Natural killer cell (primary cell): ENCODE measurements at regions not wholly inside any gene's neighbourhood (a gene's known extent, or its start where the extent isn't known, plus 50 kb on each side); places are given as distances from the start of the nearest gene placed in this dataset.

ENCODE experiments used
- ATAC-seq, 3 donors: fragments of 150-1000 bp in 2 of 3; fragments of 200-7000 bp in 1 of 3; cut with Tn5 transposase; 1 replicate in 1 of 3; 2 replicates in 2 of 3; pipeline ENCODE4 v1.10.0; 2021; ENCODE audit warnings: mild to moderate bottlenecking in 2 of 3, moderate library complexity in 2 of 3
- DNase-seq, 2 donors: peaks; one replicate each; pipeline versions ENCODE4 v3.0.0 to v3.0.0-alpha.2; 2013 to 2021; ENCODE audit warnings: mixed read lengths in 1 of 2
- H3K27ac ChIP-seq: one replicate; pipeline ENCODE4 v1.5.1; 2013; ENCODE audit warnings: mild to moderate bottlenecking, low read length
- H3K27me3 ChIP-seq: one replicate; pipeline ENCODE4 v1.6.1; 2013; ENCODE audit warnings: low read length; ENCODE audit not compliant: control insufficient read depth, insufficient read depth
- H3K36me3 ChIP-seq: one replicate; pipeline ENCODE4 v1.6.1; 2013; ENCODE audit warnings: low read length; ENCODE audit not compliant: control insufficient read depth, insufficient read depth
- H3K4me1 ChIP-seq: one replicate; pipeline ENCODE4 v1.6.1; 2013; ENCODE audit warnings: low read length; ENCODE audit not compliant: control insufficient read depth, insufficient read depth
- H3K4me3 ChIP-seq: one replicate; pipeline ENCODE4 v1.5.1; 2013; ENCODE audit warnings: low read length
- H3K9me3 ChIP-seq: one replicate; pipeline ENCODE4 v1.6.1; 2013; ENCODE audit warnings: low read length; ENCODE audit not compliant: control insufficient read depth, insufficient read depth
- H3K27ac Mint-ChIP-seq, 2 donors: one replicate each; pipeline ENCODE4 v1.8.0; 2022; ENCODE audit warnings: mild to moderate bottlenecking in 2 of 2, mixed read lengths in 2 of 2, moderate library complexity in 1 of 2
- H3K27me3 Mint-ChIP-seq, 2 donors: one replicate each; pipeline ENCODE4 v1.8.0; 2022; ENCODE audit warnings: low read depth in 2 of 2, mixed read lengths in 2 of 2
- H3K36me3 Mint-ChIP-seq: one replicate; pipeline ENCODE4 v1.8.0; 2022; ENCODE audit warnings: mixed read lengths
- H3K4me1 Mint-ChIP-seq, 2 donors: one replicate each; pipeline ENCODE4 v1.8.0; 2022; ENCODE audit warnings: mixed read lengths in 2 of 2
- H3K4me3 Mint-ChIP-seq: one replicate; pipeline ENCODE4 v1.8.0; 2022; ENCODE audit warnings: mild to moderate bottlenecking, moderate library complexity, mixed read lengths
- H3K9me3 Mint-ChIP-seq, 2 donors: one replicate each; pipeline ENCODE4 v1.8.0; 2022; ENCODE audit warnings: mixed read lengths in 2 of 2
- CTCF ChIP-seq: fragments of 200-600 bp; IDR thresholded peaks from one replicate; pipeline ENCODE4 v1.8.0; 2022; ENCODE audit warnings: antibody characterized with exemption
- WGBS: methylation state at CpG from one replicate; pipeline ENCODE4 v1.1.7; 2013; ENCODE audit warnings: missing lambda C conversion rate; ENCODE audit not compliant: insufficient coverage; 5-methylcytosine and 5-hydroxymethylcytosine counted together
- intact Hi-C: fragments of 100-400 bp; cut with micrococcal nuclease; formaldehyde crosslinking; loops from one replicate; pipeline ENCODE4 v1.14.2; 2022

GRCh38 chrY:7923476-7924017 lies 1012.0 kb upstream of the AMELY start:
- no peaks in the 10 kb centered on the region for H3K27me3 ChIP-seq
- no peak overlapping the region for H3K27ac Mint-ChIP-seq
- no peak for ATAC-seq
- intact Hi-C loops = no loop called here
- no peaks in the 10 kb centered on the region for H3K9me3 ChIP-seq
- no peak for TF ChIP-seq CTCF
- no peaks in the 10 kb centered on the region for H3K27me3 Mint-ChIP-seq
- no peak overlapping the region for H3K4me3 Mint-ChIP-seq
- H3K9me3 Mint-ChIP-seq = no peaks in the 10 kb centered on the region
- no peak overlapping the region for H3K27ac ChIP-seq
- H3K36me3 ChIP-seq = no peaks in the 10 kb centered on the region
- no peak overlapping the region for H3K4me3 ChIP-seq
- no peaks in the 10 kb centered on the region for H3K4me1 Mint-ChIP-seq
- H3K4me1 ChIP-seq = no peaks in the 10 kb centered on the region
- H3K36me3 Mint-ChIP-seq = no peaks in the 10 kb centered on the region
- DNase-seq = no peak

- H3K4me3 Mint-ChIP-seq = no peak overlapping the region
- Histone ChIP-seq H3K27me3 (no peaks in the 10 kb centered on the region), H3K4me1 (no peaks in the 10 kb centered on the region), H3K36me3 (no peaks in the 10 kb centered on the region), H3K9me3 (no peaks in the 10 kb centered on the region), H3K4me3 (no peak overlapping the region), H3K27ac (no peak overlapping the region)
- H3K27ac Mint-ChIP-seq = no peak overlapping the region
- no peaks in the 10 kb centered on the region for H3K4me1 Mint-ChIP-seq
- ATAC-seq (no peak), DNase-seq (no peak)
- no peaks in the 10 kb centered on the region for H3K36me3 Mint-ChIP-seq
- H3K9me3 Mint-ChIP-seq = no peaks in the 10 kb centered on the region
- TF ChIP-seq CTCF = no peak
- intact Hi-C loops = no loop called here
- H3K27me3 Mint-ChIP-seq = no peaks in the 10 kb centered on the region
- 100% methylated on average over 2 of the region's 2 CpGs for WGBS
Measured at GRCh38 chrY:7920382-7920781, 1008.8 kb upstream of the AMELY start.

- Histone ChIP-seq H3K9me3 (no peaks in the 10 kb centered on the region), H3K27me3 (no peaks in the 10 kb centered on the region), H3K4me3 (no peak overlapping the region), H3K4me1 (no peaks in the 10 kb centered on the region), H3K36me3 (no peaks in the 10 kb centered on the region), H3K27ac (no peak overlapping the region)
- intact Hi-C loops = no loop called here
- Mint-ChIP-seq H3K9me3 (no peaks in the 10 kb centered on the region), H3K4me3 (no peak overlapping the region), H3K4me1 (no peaks in the 10 kb centered on the region), H3K27ac (no peak overlapping the region), H3K36me3 (no peaks in the 10 kb centered on the region), H3K27me3 (peaks cover 0 to 6% of the 10 kb centered on the region in 2 donors)
- TF ChIP-seq CTCF = no peak
- DNase-seq (no peak), ATAC-seq (no peak)
- WGBS = 85% methylated on average over 3 of the region's 3 CpGs
Measured at GRCh38 chrY:7888506-7888905, 977.0 kb upstream of the AMELY start.

GRCh38 chrY:7881696-7882095 lies 970.1 kb upstream of the AMELY start:
- H3K4me1 ChIP-seq = no peaks in the 10 kb centered on the region
- H3K27ac Mint-ChIP-seq = no peak overlapping the region
- no peak overlapping the region for H3K4me3 ChIP-seq
- H3K27ac ChIP-seq = no peak overlapping the region
- DNase-seq = no peak
- H3K27me3 ChIP-seq = no peaks in the 10 kb centered on the region
- no peaks in the 10 kb centered on the region for H3K9me3 Mint-ChIP-seq
- intact Hi-C loops = no loop called here
- no peaks in the 10 kb centered on the region for H3K4me1 Mint-ChIP-seq
- no peak for TF ChIP-seq CTCF
- H3K36me3 Mint-ChIP-seq = no peaks in the 10 kb centered on the region
- no peaks in the 10 kb centered on the region for H3K9me3 ChIP-seq
- no peaks in the 10 kb centered on the region for H3K27me3 Mint-ChIP-seq
- ATAC-seq = no peak
- no peak overlapping the region for H3K4me3 Mint-ChIP-seq
- H3K36me3 ChIP-seq = no peaks in the 10 kb centered on the region
- no CpG with 5 or more reads among the region's 3 CpGs for WGBS
